ENCODE measurements at regions not wholly inside any gene's neighbourhood (a gene's known extent, or its start where the extent isn't known, plus 50 kb on each side); places are given as distances from the start of the nearest gene placed in this dataset.

DNA sequence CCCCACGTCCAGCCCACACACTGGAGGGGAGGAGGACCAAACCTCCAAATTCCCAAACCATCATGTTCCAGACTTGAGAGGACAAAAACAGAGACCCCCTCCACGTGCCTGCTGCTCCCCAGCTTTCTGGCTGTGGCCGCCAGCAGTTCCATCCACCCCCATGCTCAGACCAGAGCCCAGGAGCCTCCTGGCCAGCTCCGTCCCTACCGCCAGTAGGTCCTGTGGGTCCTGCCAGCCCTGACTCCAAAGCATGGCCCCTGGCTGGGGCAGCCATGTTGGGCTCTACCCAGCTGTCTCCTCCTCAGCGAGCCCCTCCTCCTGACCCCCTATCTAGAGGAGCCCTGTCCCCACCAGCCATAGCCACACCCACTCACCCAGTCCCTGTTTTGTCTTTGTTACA is 227.3 kb upstream of the RTL1 start:
- no peaks in the 10 kb centered on the region for H3K79me2 ChIP-seq (ENCODE audit: insufficient read depth)
- H3K4me1 ChIP-seq (ENCODE audit: insufficient read depth): no peaks in the 10 kb centered on the region
- no peak overlapping the region for H3K4me2 ChIP-seq (ENCODE audit: unreplicated experiment)
- no peaks in the 10 kb centered on the region for H3F3A ChIP-seq (ENCODE audit: insufficient read depth)
- peaks cover 40% of the 10 kb centered on the region for H3K27me3 ChIP-seq (replicated peaks; ENCODE audit: insufficient read depth)
- H3K9me2 ChIP-seq (ENCODE audit: insufficient read depth): no peaks in the 10 kb centered on the region
- H3K4me3 ChIP-seq: no peak overlapping the region
- 36 to 41% methylated on average over 5 to 6 of the region's 6 CpGs for WGBS, 2 experiments (ENCODE audit: low coverage in 1 of 2, low lambda C conversion rate in 2 of 2, missing lambda C conversion rate in 2 of 2)
- TF ChIP-seq EZH2 (IDR thresholded peaks at IDR 0.05; ENCODE audit: insufficient read depth, poor library complexity, severe bottlenecking) (no peak), EZH2phosphoT487 (IDR thresholded peaks at IDR 0.05; ENCODE audit: insufficient read depth, low read depth) (no peak)
- H3K27ac ChIP-seq: no peak overlapping the region
- no peak overlapping the region for H2AFZ ChIP-seq
- H3K9ac ChIP-seq: no peak overlapping the region
- H3K36me3 ChIP-seq (ENCODE audit: low read depth): no peaks in the 10 kb centered on the region
- H4K20me1 ChIP-seq (ENCODE audit: insufficient read depth): no peaks in the 10 kb centered on the region
- no peaks in the 10 kb centered on the region for H3K9me3 ChIP-seq (ENCODE audit: low read depth)
- DNase-seq: no peak
- in situ Hi-C loops (cut with MboI): no loop called here

DNA sequence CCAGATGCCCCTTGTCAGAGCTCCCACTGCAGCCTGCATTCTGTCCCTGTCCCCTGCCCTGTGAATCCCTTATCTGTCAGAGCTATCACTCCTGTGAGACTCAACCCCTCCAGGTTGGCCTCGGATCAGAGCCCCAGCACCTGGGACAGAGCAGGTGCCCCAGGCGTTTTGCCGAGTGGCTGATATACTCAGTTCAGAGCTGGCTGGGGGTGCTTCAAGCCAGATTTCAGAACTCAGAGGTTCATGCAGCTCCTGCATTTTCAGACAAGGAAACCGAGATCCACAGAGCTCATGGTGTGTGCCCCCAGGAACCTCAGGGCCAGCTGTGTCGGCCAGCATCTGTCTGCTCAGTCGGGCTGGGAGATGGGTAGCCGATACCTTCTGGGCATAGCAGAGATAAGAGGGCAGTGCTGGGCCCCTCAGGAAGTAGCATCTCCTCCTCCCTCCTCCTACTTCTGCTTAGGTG is 228.0 kb upstream of the RTL1 start:
- Histone ChIP-seq H3K27ac (no peak overlapping the region), H3K4me1 (ENCODE audit: insufficient read depth) (no peaks in the 10 kb centered on the region), H3K9ac (no peak overlapping the region), H3K4me2 (ENCODE audit: unreplicated experiment) (no peak overlapping the region), H3K36me3 (ENCODE audit: low read depth) (no peaks in the 10 kb centered on the region), H3K9me2 (ENCODE audit: insufficient read depth) (no peaks in the 10 kb centered on the region), H3K79me2 (ENCODE audit: insufficient read depth) (no peaks in the 10 kb centered on the region), H2AFZ (no peak overlapping the region), H3F3A (ENCODE audit: insufficient read depth) (no peaks in the 10 kb centered on the region), H3K9me3 (ENCODE audit: low read depth) (no peaks in the 10 kb centered on the region), H3K4me3 (no peak overlapping the region), H3K27me3 (replicated peaks; ENCODE audit: insufficient read depth) (peaks cover 40% of the 10 kb centered on the region), H4K20me1 (ENCODE audit: insufficient read depth) (no peaks in the 10 kb centered on the region)
- 62 to 64% methylated on average over 7 of the region's 7 CpGs for WGBS, 2 experiments (ENCODE audit: low coverage in 1 of 2, low lambda C conversion rate in 2 of 2, missing lambda C conversion rate in 2 of 2)
- no peak for DNase-seq
- in situ Hi-C loops (cut with MboI): no loop called here
- TF ChIP-seq EZH2 (IDR thresholded peaks at IDR 0.05; ENCODE audit: insufficient read depth, poor library complexity, severe bottlenecking) (no peak), EZH2phosphoT487 (IDR thresholded peaks at IDR 0.05; ENCODE audit: insufficient read depth, low read depth) (no peak)

DNA sequence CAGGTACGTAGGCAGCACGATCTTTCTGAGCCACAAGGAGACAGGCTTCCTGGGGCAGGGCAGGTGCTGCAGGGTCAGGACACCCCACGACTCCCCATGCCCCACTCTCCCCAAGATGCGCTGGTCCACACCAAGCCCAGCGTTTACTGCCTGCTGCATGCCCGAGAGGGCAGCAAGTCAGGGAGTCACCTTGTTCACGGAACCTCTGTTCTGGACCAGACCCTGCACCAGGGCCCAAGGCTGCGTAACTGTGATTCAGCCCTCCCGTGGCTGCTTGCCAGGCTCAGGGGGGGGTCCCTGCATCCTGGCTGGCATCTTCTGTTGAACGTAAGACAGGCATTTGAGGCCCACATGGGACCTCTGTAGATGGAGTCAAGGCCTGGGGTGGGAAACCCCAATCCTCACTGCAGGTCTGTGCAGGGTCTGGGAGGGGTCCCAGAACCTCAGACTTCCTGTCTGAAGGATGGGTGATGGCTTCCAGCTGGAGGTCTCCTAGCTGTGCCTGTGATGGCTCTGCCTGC is 228.6 kb upstream of the RTL1 start:
- no peaks in the 10 kb centered on the region for H4K20me1 ChIP-seq (ENCODE audit: insufficient read depth)
- H3K27me3 ChIP-seq (replicated peaks; ENCODE audit: insufficient read depth): peaks cover 40% of the 10 kb centered on the region
- H3F3A ChIP-seq (ENCODE audit: insufficient read depth): no peaks in the 10 kb centered on the region
- H3K36me3 ChIP-seq (ENCODE audit: low read depth): no peaks in the 10 kb centered on the region
- H3K9ac ChIP-seq: no peak overlapping the region
- TF ChIP-seq EZH2phosphoT487 (IDR thresholded peaks at IDR 0.05; ENCODE audit: insufficient read depth, low read depth) (no peak), EZH2 (IDR thresholded peaks at IDR 0.05; ENCODE audit: insufficient read depth, poor library complexity, severe bottlenecking) (no peak)
- H2AFZ ChIP-seq: no peak overlapping the region
- WGBS, 2 experiments (ENCODE audit: low coverage in 1 of 2, low lambda C conversion rate in 2 of 2, missing lambda C conversion rate in 2 of 2): 50 to 54% methylated on average over 9 to 10 of the region's 10 CpGs
- H3K4me1 ChIP-seq (ENCODE audit: insufficient read depth): no peaks in the 10 kb centered on the region
- no peaks in the 10 kb centered on the region for H3K79me2 ChIP-seq (ENCODE audit: insufficient read depth)
- H3K9me2 ChIP-seq (ENCODE audit: insufficient read depth): no peaks in the 10 kb centered on the region
- no peaks in the 10 kb centered on the region for H3K9me3 ChIP-seq (ENCODE audit: low read depth)
- H3K27ac ChIP-seq: no peak overlapping the region
- in situ Hi-C loops (cut with MboI): no loop called here
- DNase-seq: no peak
- H3K4me2 ChIP-seq (ENCODE audit: unreplicated experiment): no peak overlapping the region
- no peak overlapping the region for H3K4me3 ChIP-seq

DNA sequence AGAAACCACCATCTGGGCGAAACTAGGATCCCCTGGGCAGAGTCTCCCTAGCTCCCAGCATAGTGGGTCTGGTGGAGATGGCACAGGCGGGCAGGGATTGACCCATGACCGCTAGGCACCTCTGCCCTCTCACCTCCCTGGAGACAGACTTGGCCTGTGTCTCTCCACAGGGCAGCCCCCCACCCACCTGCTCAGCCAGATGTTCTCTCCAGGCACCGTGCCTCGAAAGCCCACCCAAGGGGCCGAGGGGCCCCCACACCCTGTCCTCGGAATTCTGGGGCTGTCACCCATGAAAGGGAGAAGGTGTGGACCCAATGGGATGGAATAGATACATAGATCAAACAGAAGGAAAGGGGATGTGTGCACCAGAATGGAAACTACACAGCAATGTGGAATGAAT is 229.1 kb upstream of the RTL1 start:
- Histone ChIP-seq H3K4me2 (ENCODE audit: unreplicated experiment) (no peak overlapping the region), H3K36me3 (ENCODE audit: low read depth) (no peaks in the 10 kb centered on the region), H3K4me3 (no peak overlapping the region), H3K27me3 (replicated peaks; ENCODE audit: insufficient read depth) (peaks cover 37% of the 10 kb centered on the region), H3K9me2 (ENCODE audit: insufficient read depth) (no peaks in the 10 kb centered on the region), H3K27ac (no peak overlapping the region), H2AFZ (no peak overlapping the region), H4K20me1 (ENCODE audit: insufficient read depth) (no peaks in the 10 kb centered on the region), H3F3A (ENCODE audit: insufficient read depth) (no peaks in the 10 kb centered on the region), H3K9me3 (ENCODE audit: low read depth) (no peaks in the 10 kb centered on the region), H3K79me2 (ENCODE audit: insufficient read depth) (no peaks in the 10 kb centered on the region), H3K4me1 (ENCODE audit: insufficient read depth) (no peaks in the 10 kb centered on the region), H3K9ac (no peak overlapping the region)
- WGBS, 2 experiments (ENCODE audit: low coverage in 1 of 2, low lambda C conversion rate in 2 of 2, missing lambda C conversion rate in 2 of 2): 19 to 28% methylated on average over 6 to 7 of the region's 7 CpGs
- in situ Hi-C loops (cut with MboI): no loop called here
- no peak for TF ChIP-seq EZH2phosphoT487 (IDR thresholded peaks at IDR 0.05; ENCODE audit: insufficient read depth, low read depth)
- no peak for TF ChIP-seq EZH2 (IDR thresholded peaks at IDR 0.05; ENCODE audit: insufficient read depth, poor library complexity, severe bottlenecking)
- no peak for DNase-seq

DNA sequence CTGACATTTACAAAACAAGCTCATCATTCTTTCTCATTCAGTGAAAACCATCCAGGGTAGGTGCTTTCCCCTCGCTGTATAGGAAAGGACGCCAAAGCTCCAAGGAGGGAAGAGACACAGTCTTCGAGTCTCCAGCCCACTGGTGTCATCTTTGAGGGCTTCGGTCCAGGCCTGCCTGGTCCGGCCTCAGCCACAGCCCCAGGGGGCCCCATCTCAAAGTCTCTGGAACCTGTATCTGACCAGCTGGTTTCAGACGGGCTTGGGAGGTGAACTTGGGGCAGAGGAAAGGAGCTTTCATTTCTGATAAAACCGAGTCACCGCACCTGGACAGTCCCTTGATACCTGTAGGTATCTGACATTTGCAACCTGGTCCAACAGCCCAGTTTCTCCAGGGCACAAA is 229.5 kb upstream of the RTL1 start:
- Histone ChIP-seq H4K20me1 (ENCODE audit: insufficient read depth) (no peaks in the 10 kb centered on the region), H3K27ac (no peak overlapping the region), H3K9me3 (ENCODE audit: low read depth) (no peaks in the 10 kb centered on the region), H2AFZ (no peak overlapping the region), H3K9me2 (ENCODE audit: insufficient read depth) (no peaks in the 10 kb centered on the region), H3K4me2 (ENCODE audit: unreplicated experiment) (no peak overlapping the region), H3K79me2 (ENCODE audit: insufficient read depth) (no peaks in the 10 kb centered on the region), H3K4me1 (ENCODE audit: insufficient read depth) (no peaks in the 10 kb centered on the region), H3K9ac (no peak overlapping the region), H3K4me3 (no peak overlapping the region), H3K27me3 (replicated peaks; ENCODE audit: insufficient read depth) (peaks cover 32% of the 10 kb centered on the region), H3F3A (ENCODE audit: insufficient read depth) (no peaks in the 10 kb centered on the region), H3K36me3 (ENCODE audit: low read depth) (no peaks in the 10 kb centered on the region)
- in situ Hi-C loops (cut with MboI): no loop called here
- DNase-seq: no peak
- no peak for TF ChIP-seq EZH2phosphoT487 (IDR thresholded peaks at IDR 0.05; ENCODE audit: insufficient read depth, low read depth)
- no peak for TF ChIP-seq EZH2 (IDR thresholded peaks at IDR 0.05; ENCODE audit: insufficient read depth, poor library complexity, severe bottlenecking)
- 65 to 70% methylated on average over 8 of the region's 8 CpGs for WGBS, 2 experiments (ENCODE audit: low coverage in 1 of 2, low lambda C conversion rate in 2 of 2, missing lambda C conversion rate in 2 of 2)
